Testis (tissue), 2 donors: ENCODE measurements at regions not wholly inside any gene's neighbourhood (a gene's known extent, or its start where the extent isn't known, plus 50 kb on each side); places are given as distances from the start of the nearest gene placed in this dataset.

ENCODE experiments used
- POLR2A ChIP-seq: fragments of 450-650 bp; IDR thresholded peaks from one replicate; pipeline ENCODE4 v1.6.1; 2017; ENCODE audit warnings: antibody characterized with exemption, mild to moderate bottlenecking, moderate library complexity
- TF ChIP-seq, protein P1 (sequence below), 3 experiments: fragments of 450-650 bp in 2 of 3; fragments of 200-600 bp in 1 of 3; sonication (generic) in 1 of 3; IDR thresholded peaks; one replicate each; pipeline ENCODE4 v1.5.1; 2016 to 2019; ENCODE audit warnings: antibody characterized with exemption in 3 of 3, mild to moderate bottlenecking in 2 of 3, moderate library complexity in 1 of 3

- TF ChIP-seq, protein P1, sequence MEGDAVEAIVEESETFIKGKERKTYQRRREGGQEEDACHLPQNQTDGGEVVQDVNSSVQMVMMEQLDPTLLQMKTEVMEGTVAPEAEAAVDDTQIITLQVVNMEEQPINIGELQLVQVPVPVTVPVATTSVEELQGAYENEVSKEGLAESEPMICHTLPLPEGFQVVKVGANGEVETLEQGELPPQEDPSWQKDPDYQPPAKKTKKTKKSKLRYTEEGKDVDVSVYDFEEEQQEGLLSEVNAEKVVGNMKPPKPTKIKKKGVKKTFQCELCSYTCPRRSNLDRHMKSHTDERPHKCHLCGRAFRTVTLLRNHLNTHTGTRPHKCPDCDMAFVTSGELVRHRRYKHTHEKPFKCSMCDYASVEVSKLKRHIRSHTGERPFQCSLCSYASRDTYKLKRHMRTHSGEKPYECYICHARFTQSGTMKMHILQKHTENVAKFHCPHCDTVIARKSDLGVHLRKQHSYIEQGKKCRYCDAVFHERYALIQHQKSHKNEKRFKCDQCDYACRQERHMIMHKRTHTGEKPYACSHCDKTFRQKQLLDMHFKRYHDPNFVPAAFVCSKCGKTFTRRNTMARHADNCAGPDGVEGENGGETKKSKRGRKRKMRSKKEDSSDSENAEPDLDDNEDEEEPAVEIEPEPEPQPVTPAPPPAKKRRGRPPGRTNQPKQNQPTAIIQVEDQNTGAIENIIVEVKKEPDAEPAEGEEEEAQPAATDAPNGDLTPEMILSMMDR (IDR thresholded peaks at IDR 0.05) = no peak
- no peak for TF ChIP-seq POLR2A
Measured at GRCh38 chr14:34081101-34081575, 130.3 kb upstream of the EGLN3 start.
